HG02610 (cell line): ENCODE measurements at regions not wholly inside any gene's neighbourhood (a gene's known extent, or its start where the extent isn't known, plus 50 kb on each side); places are given as distances from the start of the nearest gene placed in this dataset.

ENCODE experiments used
- ATAC-seq: cut with Tn5 transposase; IDR thresholded peaks from one replicate; pipeline ENCODE4 v1.9.1; 2021; ENCODE audit warnings: mild to moderate bottlenecking, moderate library complexity; ENCODE audit not compliant: unreplicated experiment

- ATAC-seq: no peak
These were observed 156.1 kb downstream of the LURAP1L start for GRCh38 chr9:12930906-12931305.

GRCh38 chr9:12933957-12934356, 159.1 kb downstream of the LURAP1L start:
- no peak for ATAC-seq

- no peak for ATAC-seq
These were observed 159.9 kb downstream of the LURAP1L start for GRCh38 chr9:12934545-12935272.

GRCh38 chr9:12935714-12936113, 160.9 kb downstream of the LURAP1L start:
- no peak for ATAC-seq

- ATAC-seq: no peak
These were observed 179.6 kb downstream of the LURAP1L start for GRCh38 chr9:12954441-12954840.

- no peak for ATAC-seq
These were observed 180.8 kb downstream of the LURAP1L start for GRCh38 chr9:12955510-12956163.

- ATAC-seq: no peak
These were observed 181.4 kb downstream of the LURAP1L start for GRCh38 chr9:12956261-12956660.

GRCh38 chr9:12956805-12957204, 182.0 kb downstream of the LURAP1L start:
- ATAC-seq: no peak

GRCh38 chr9:12958279-12958678, 183.5 kb downstream of the LURAP1L start:
- ATAC-seq: no peak

GRCh38 chr9:12958708-12959107, 183.9 kb downstream of the LURAP1L start:
- ATAC-seq: no peak

- ATAC-seq: no peak
These were observed 186.5 kb downstream of the LURAP1L start for GRCh38 chr9:12961276-12961809.

GRCh38 chr9:12963537-12963936, 188.7 kb downstream of the LURAP1L start:
- ATAC-seq: no peak

GRCh38 chr9:12964271-12964670, 189.5 kb downstream of the LURAP1L start:
- ATAC-seq: no peak

GRCh38 chr9:12965303-12965702, 190.5 kb downstream of the LURAP1L start:
- ATAC-seq: no peak

- no peak for ATAC-seq
These were observed 193.3 kb downstream of the LURAP1L start for GRCh38 chr9:12968093-12968492.

- no peak for ATAC-seq
These were observed 198.1 kb downstream of the LURAP1L start for GRCh38 chr9:12972608-12973589.

- no peak for ATAC-seq
These were observed 198.9 kb downstream of the LURAP1L start for GRCh38 chr9:12973710-12974109.

GRCh38 chr9:12974671-12975070, 199.9 kb downstream of the LURAP1L start:
- ATAC-seq: no peak

- ATAC-seq: no peak
These were observed 200.7 kb downstream of the LURAP1L start for GRCh38 chr9:12975496-12975895.

GRCh38 chr9:12980085-12980851, 205.4 kb downstream of the LURAP1L start:
- no peak for ATAC-seq
